Esophagus squamous epithelium (tissue), 5 donors: ENCODE measurements at regions not wholly inside any gene's neighbourhood (a gene's known extent, or its start where the extent isn't known, plus 50 kb on each side); places are given as distances from the start of the nearest gene placed in this dataset.

Source experiments
- DNase-seq: peaks from one replicate; lab custom pipeline; 2025; lab: John Stamatoyannopoulos, UW
- H3K27ac ChIP-seq, 4 donors: fragments of 200-600 bp; sonication (generic); one replicate each; pipeline ENCODE4 v1.5.1; 2016 to 2019; ENCODE audit warnings: mild to moderate bottlenecking in 1 of 4
- H3K27me3 ChIP-seq, 4 donors: fragments of 200-600 bp; sonication (generic); 1 replicate in 3 of 4; 2 replicates in 1 of 4; pipeline versions ENCODE4 v1.5.1 to v1.6.0; 2017 to 2021; ENCODE audit warnings: antibody characterized with exemption in 1 of 4
- H3K36me3 ChIP-seq, 3 donors: fragments of 200-600 bp; sonication (generic); one replicate each; pipeline ENCODE4 v1.5.1; 2016 to 2019
- H3K4me1 ChIP-seq, 3 donors: fragments of 200-600 bp; sonication (generic); one replicate each; pipeline ENCODE4 v1.5.1; 2017 to 2019
- H3K4me3 ChIP-seq, 4 donors: fragments of 200-600 bp; sonication (generic); 1 replicate in 3 of 4; 2 replicates in 1 of 4; pipeline ENCODE4 v1.5.1; 2016 to 2019; ENCODE audit warnings: mild to moderate bottlenecking in 2 of 4, moderate library complexity in 1 of 4
- H3K9me3 ChIP-seq, 3 donors: fragments of 200-600 bp; sonication (generic); one replicate each; pipeline ENCODE4 v1.5.1; 2016 to 2019
- CTCF ChIP-seq, 6 experiments: fragments of 450-650 bp in 4 of 6; fragments of 200-600 bp in 2 of 6; sonication (generic) in 2 of 6; IDR thresholded peaks; one replicate each; pipeline ENCODE4 v1.5.1; 2016 to 2019; ENCODE audit warnings: antibody characterized with exemption in 6 of 6, mild to moderate bottlenecking in 4 of 6, moderate library complexity in 4 of 6
- POLR2A ChIP-seq, 4 donors: fragments of 450-650 bp; IDR thresholded peaks; one replicate each; pipeline ENCODE4 v1.6.1; 2017; ENCODE audit warnings: antibody characterized with exemption in 4 of 4, mild to moderate bottlenecking in 4 of 4, moderate library complexity in 3 of 4
- WGBS, 2 donors: methylation state at CpG; one replicate each; pipeline ENCODE4 v1.1.5; 2018; 5-methylcytosine and 5-hydroxymethylcytosine counted together
- intact Hi-C: fragments of 100-400 bp; cut with DNase I; formaldehyde crosslinking; loops from one replicate; pipeline ENCODE4 v1.15.0; 2022
- small RNA-seq, 4 donors: library from RNA; depleted of rRNA; stranded (forward); fragments of <200 nt; gene quantifications; one replicate each; pipeline ENCODE3, GENCODE V24; 2016
- donor health status: DM: yes; HTN: yes; CAD: no.

DNA sequence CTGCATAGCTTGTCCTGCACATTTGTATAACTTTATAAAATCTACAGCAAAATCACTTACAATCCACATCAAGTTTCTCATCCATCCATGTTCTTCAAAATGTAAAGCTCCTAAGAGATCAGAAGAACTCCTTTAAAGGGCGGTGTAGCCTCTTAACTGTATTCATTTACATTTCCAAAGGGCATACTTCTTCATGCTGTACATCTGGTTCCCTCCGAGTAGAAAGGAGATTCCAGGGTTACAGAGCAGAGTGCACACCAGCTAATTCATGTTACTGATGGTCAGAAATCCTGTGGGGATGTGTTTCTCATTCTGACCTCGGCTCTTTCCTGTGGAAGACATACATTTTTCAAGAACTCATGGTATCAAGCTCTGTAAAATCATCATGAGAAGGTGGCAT lies 231.8 kb downstream of the ARAP2 start:
- H3K36me3 ChIP-seq: no peaks in the 10 kb centered on the region
- no peak overlapping the region for H3K27ac ChIP-seq
- DNase-seq: no peak
- no peak overlapping the region for H3K4me3 ChIP-seq
- intact Hi-C loops: no loop called here
- 66 to 72% methylated on average over 3 of the region's 3 CpGs for WGBS, 2 donors
- H3K27me3 ChIP-seq: no peaks in the 10 kb centered on the region
- no peaks in the 10 kb centered on the region for H3K4me1 ChIP-seq
- H3K9me3 ChIP-seq: no peaks in the 10 kb centered on the region
- TF ChIP-seq POLR2A (IDR thresholded peaks at IDR 0.05) (no peak), CTCF (IDR thresholded peaks at IDR 0.05) (no peak)

- intact Hi-C loops: no loop called here
- Histone ChIP-seq H3K9me3 (no peaks in the 10 kb centered on the region), H3K27ac (no peak overlapping the region), H3K36me3 (no peaks in the 10 kb centered on the region), H3K4me1 (no peaks in the 10 kb centered on the region), H3K4me3 (no peak overlapping the region), H3K27me3 (no peaks in the 10 kb centered on the region)
- TF ChIP-seq POLR2A (IDR thresholded peaks at IDR 0.05) (no peak), CTCF (IDR thresholded peaks at IDR 0.05) (no peak)
- no peak for DNase-seq
- WGBS, 2 donors: 82 to 85% methylated on average over 5 of the region's 5 CpGs
These were observed 231.1 kb downstream of the ARAP2 start for GRCh38 chr4:36013206-36013605.

Small RNA genes lying in the stretch of these regions (small RNA-seq; reads per million reads assigned to genes)
- 0 reads per million in 4 donors for gene AC097535.2
- gene RF01210: 0 to 0.27 (median 0) reads per million in 4 donors
- gene RNU6-573P: 0 reads per million in 4 donors
